H54 (cell line): ENCODE measurements at regions not wholly inside any gene's neighbourhood (a gene's known extent, or its start where the extent isn't known, plus 50 kb on each side); places are given as distances from the start of the nearest gene placed in this dataset.

Experiments used
- DNase-seq: peaks from one replicate; pipeline ENCODE4 v3.0.0; 2011; ENCODE audit warnings: low spot score, mixed read lengths; ENCODE audit not compliant: insufficient read length
- FAIRE-seq: peaks from 3 replicates; lab custom pipeline; 2011; peaks lifted over from hg19 to GRCh38; lab: Jason Lieb, UNC
- POLR2A ChIP-seq: IDR thresholded peaks from 2 replicates; pipeline ENCODE4 v1.6.1; 2011; ENCODE audit warnings: low read depth, mild to moderate bottlenecking, low read length

- DNase-seq: no peak
- no peak for TF ChIP-seq POLR2A
- FAIRE-seq: no peak
Observed at GRCh38 chr3:159887168-159887567, 101.5 kb upstream of the IL12A start.

GRCh38 chr3:159887911-159888310 lies 100.7 kb upstream of the IL12A start:
- DNase-seq (no peak), FAIRE-seq (no peak)
- no peak for TF ChIP-seq POLR2A

GRCh38 chr3:159892171-159892795 lies 96.4 kb upstream of the IL12A start:
- TF ChIP-seq POLR2A: no peak
- FAIRE-seq (peak; percentile 62), DNase-seq (no peak)

GRCh38 chr3:159892801-159893200 lies 95.8 kb upstream of the IL12A start:
- FAIRE-seq (no peak), DNase-seq (no peak)
- TF ChIP-seq POLR2A: no peak

- no peak for TF ChIP-seq POLR2A
- FAIRE-seq (no peak), DNase-seq (no peak)
Observed at GRCh38 chr3:159894386-159894785, 94.2 kb upstream of the IL12A start.

- no peak for TF ChIP-seq POLR2A
- DNase-seq (no peak), FAIRE-seq (no peak)
Observed at GRCh38 chr3:159895430-159895829, 93.2 kb upstream of the IL12A start.

- DNase-seq: no peak
- FAIRE-seq: no peak
- TF ChIP-seq POLR2A: no peak
Observed at GRCh38 chr3:159896543-159896942, 92.1 kb upstream of the IL12A start.

- DNase-seq: no peak
- no peak for FAIRE-seq
- TF ChIP-seq POLR2A: no peak
Observed at GRCh38 chr3:159897331-159898075, 91.1 kb upstream of the IL12A start.

- no peak for TF ChIP-seq POLR2A
- DNase-seq: no peak
- no peak for FAIRE-seq
Observed at GRCh38 chr3:159898147-159898546, 90.5 kb upstream of the IL12A start.

- DNase-seq (no peak), FAIRE-seq (no peak)
- no peak for TF ChIP-seq POLR2A
Observed at GRCh38 chr3:159899166-159899565, 89.5 kb upstream of the IL12A start.

- no peak for FAIRE-seq
- no peak for TF ChIP-seq POLR2A
- no peak for DNase-seq
Observed at GRCh38 chr3:159902546-159903314, 85.9 kb upstream of the IL12A start.

GRCh38 chr3:159904455-159904854 lies 84.2 kb upstream of the IL12A start:
- TF ChIP-seq POLR2A: no peak
- no peak for DNase-seq
- no peak for FAIRE-seq

GRCh38 chr3:159904911-159905310 lies 83.7 kb upstream of the IL12A start:
- FAIRE-seq: no peak
- TF ChIP-seq POLR2A: no peak
- DNase-seq: no peak

GRCh38 chr3:159907828-159908227 lies 80.8 kb upstream of the IL12A start:
- DNase-seq (no peak), FAIRE-seq (no peak)
- TF ChIP-seq POLR2A: no peak

GRCh38 chr3:159910991-159911663 lies 77.5 kb upstream of the IL12A start:
- no peak for TF ChIP-seq POLR2A
- no peak for DNase-seq
- FAIRE-seq: no peak
